ENCODE measurements at regions not wholly inside any gene's neighbourhood (a gene's known extent, or its start where the extent isn't known, plus 50 kb on each side); places are given as distances from the start of the nearest gene placed in this dataset.

DNA sequence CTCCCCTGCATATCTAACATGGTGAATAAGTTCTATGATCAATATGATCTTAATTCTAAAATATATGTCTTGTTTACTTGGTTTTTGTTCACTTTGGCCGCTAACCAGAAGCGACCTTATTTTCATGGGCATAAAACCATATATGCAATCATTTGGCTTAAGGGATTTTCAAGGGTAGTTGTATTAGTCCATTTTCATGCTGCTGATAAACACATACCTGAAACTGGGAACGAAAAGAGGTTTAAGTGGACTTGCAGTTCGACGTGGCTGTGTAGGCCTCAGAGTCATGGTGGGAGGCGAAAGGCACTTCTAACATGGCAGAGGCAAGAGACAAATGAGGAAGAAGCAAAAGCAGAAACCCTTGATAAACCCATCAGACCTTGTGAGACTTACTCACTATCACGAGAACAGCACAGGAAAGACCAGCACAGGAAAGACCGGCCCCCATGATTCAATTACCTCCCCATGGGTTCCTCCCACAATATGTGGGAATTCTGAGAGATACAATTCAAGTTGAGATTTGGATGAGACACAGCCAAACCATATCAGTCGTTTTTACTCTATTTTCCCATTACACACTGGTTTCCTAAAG lies 114.3 kb upstream of the CPEB2 start (continued):
- TF ChIP-seq, protein P1, sequence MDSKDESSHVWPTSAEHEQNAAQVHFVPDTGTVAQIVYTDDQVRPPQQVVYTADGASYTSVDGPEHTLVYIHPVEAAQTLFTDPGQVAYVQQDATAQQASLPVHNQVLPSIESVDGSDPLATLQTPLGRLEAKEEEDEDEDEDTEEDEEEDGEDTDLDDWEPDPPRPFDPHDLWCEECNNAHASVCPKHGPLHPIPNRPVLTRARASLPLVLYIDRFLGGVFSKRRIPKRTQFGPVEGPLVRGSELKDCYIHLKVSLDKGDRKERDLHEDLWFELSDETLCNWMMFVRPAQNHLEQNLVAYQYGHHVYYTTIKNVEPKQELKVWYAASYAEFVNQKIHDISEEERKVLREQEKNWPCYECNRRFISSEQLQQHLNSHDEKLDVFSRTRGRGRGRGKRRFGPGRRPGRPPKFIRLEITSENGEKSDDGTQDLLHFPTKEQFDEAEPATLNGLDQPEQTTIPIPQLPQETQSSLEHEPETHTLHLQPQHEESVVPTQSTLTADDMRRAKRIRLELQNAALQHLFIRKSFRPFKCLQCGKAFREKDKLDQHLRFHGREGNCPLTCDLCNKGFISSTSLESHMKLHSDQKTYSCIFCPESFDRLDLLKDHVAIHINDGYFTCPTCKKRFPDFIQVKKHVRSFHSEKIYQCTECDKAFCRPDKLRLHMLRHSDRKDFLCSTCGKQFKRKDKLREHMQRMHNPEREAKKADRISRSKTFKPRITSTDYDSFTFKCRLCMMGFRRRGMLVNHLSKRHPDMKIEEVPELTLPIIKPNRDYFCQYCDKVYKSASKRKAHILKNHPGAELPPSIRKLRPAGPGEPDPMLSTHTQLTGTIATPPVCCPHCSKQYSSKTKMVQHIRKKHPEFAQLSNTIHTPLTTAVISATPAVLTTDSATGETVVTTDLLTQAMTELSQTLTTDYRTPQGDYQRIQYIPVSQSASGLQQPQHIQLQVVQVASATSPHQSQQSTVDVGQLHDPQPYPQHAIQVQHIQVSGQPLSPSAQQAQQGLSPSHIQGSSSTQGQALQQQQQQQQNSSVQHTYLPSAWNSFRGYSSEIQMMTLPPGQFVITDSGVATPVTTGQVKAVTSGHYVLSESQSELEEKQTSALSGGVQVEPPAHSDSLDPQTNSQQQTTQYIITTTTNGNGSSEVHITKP (tag by site-specific recombination; IDR thresholded peaks at IDR 0.05), result no peak

DNA sequence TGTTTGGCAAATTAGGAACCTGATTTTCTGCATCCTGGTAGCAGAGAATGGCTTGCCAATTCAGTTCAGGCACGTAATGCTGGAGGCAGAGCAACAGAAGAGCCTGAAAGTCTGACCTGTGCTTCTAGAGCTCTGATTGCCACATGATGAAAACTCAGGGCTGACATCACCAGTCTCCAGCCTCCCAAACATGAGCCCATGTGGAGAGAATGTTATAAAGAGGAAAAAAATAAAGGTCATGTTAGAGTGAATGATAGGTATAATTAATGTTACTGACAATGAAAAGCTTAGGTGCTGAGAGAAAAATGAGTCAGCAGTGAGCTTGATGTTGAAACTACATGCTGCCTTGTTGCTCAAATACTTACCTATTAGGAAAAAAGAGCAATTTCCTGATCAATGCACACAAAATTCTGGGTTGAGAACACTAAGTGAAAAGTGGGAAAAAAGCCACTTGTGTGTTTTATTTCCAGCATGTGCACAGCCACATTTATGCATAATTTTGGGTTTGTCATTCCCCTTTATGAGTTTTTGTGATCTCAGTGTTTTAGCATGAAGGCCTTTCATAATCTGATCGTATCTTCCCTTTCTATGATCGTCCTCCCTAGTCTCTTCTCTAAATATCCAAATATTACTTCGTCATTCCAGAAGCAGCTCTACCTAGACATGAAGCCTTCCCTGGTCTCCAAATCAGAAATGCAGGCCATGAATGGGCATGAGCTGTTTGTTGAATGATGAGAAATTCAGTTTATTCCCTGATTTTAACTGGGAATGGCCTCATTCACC lies 113.3 kb upstream of the CPEB2 start:
- POLR2A ChIA-PET, result no interaction called here
- Histone ChIP-seq H3K4me1 (ENCODE audit: control insufficient read depth, insufficient read depth, low read length) (no peaks in the 10 kb centered on the region), H3K27ac (ENCODE audit: extremely low read depth, low read depth, low read length) (no peak overlapping the region), H3K36me3 (ENCODE audit: control insufficient read depth in 2 of 2, insufficient read depth in 1 of 2, low read length in 2 of 2) (no peaks in the 10 kb centered on the region), H3K4me3 (ENCODE audit: low read depth, low read length) (no peak overlapping the region), H3K9me3 (ENCODE audit: control insufficient read depth, insufficient read depth, low read depth, low read length) (no peaks in the 10 kb centered on the region)
- CTCF ChIA-PET, result interaction anchor here (0.6 kb wide), 1 partner anchor 791 kb away, joined by 4 read pairs; no protein-coding TSS in a partner anchor
- TF ChIP-seq, protein P2, sequence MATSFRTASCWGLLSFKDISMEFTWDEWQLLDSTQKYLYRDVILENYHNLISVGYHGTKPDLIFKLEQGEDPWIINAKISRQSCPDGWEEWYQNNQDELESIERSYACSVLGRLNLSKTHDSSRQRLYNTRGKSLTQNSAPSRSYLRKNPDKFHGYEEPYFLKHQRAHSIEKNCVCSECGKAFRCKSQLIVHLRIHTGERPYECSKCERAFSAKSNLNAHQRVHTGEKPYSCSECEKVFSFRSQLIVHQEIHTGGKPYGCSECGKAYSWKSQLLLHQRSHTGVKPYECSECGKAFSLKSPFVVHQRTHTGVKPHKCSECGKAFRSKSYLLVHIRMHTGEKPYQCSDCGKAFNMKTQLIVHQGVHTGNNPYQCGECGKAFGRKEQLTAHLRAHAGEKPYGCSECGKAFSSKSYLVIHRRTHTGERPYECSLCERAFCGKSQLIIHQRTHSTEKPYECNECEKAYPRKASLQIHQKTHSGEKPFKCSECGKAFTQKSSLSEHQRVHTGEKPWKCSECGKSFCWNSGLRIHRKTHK (tag by site-specific recombination; IDR thresholded peaks at IDR 0.05), result no peak

DNA sequence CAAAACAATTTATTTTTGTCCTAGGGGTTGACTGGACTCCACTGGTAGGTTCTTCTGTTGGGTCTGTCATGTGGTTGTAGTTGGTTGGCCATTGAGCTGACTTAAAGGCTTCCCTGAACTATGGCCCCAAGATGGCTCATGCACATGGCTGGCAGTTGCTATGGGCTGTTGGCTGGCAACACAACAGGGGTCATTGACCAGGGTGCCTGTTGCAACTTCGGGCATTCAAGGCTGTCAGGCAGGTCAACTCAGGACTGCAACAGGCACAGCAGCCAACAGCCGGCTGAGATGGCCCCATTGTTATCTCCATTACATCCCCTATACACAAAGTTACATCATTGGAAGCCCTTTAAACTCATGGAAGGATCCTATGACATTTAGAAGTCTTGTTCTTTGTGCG lies 109.7 kb upstream of the CPEB2 start:
- H3K9me3 ChIP-seq (ENCODE audit: control insufficient read depth, insufficient read depth, low read depth, low read length), result no peaks in the 10 kb centered on the region
- ChIA-PET POLR2A (no interaction called here), CTCF (no interaction called here)
- H3K4me3 ChIP-seq (ENCODE audit: low read depth, low read length), result no peak overlapping the region
- no peak overlapping the region for H3K27ac ChIP-seq (ENCODE audit: extremely low read depth, low read depth, low read length)
- TF ChIP-seq ZNF660 (tag by site-specific recombination; IDR thresholded peaks at IDR 0.05), result no peak
- TF ChIP-seq ZNF10 (tag by site-specific recombination; IDR thresholded peaks at IDR 0.05), result no peak
- no peak for TF ChIP-seq ZNF221 (tag by site-specific recombination; IDR thresholded peaks at IDR 0.05; ENCODE audit: borderline replicate concordance)
- TF ChIP-seq ZNF664 (tag by site-specific recombination; IDR thresholded peaks at IDR 0.05), result no peak
- TF ChIP-seq ZNF214 (tag by site-specific recombination; IDR thresholded peaks at IDR 0.05; ENCODE audit: borderline replicate concordance), result no peak
- TF ChIP-seq, protein P3, sequence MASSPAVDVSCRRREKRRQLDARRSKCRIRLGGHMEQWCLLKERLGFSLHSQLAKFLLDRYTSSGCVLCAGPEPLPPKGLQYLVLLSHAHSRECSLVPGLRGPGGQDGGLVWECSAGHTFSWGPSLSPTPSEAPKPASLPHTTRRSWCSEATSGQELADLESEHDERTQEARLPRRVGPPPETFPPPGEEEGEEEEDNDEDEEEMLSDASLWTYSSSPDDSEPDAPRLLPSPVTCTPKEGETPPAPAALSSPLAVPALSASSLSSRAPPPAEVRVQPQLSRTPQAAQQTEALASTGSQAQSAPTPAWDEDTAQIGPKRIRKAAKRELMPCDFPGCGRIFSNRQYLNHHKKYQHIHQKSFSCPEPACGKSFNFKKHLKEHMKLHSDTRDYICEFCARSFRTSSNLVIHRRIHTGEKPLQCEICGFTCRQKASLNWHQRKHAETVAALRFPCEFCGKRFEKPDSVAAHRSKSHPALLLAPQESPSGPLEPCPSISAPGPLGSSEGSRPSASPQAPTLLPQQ (tag by site-specific recombination; IDR thresholded peaks at IDR 0.05), result no peak
- TF ChIP-seq OSR2 (tag by site-specific recombination; IDR thresholded peaks at IDR 0.05), result no peak
- TF ChIP-seq WT1 (tag by site-specific recombination; IDR thresholded peaks at IDR 0.05), result no peak
- no peak for TF ChIP-seq ZNF571 (tag by site-specific recombination; IDR thresholded peaks at IDR 0.05)
- no peak for TF ChIP-seq ZNF175 (tag by site-specific recombination; IDR thresholded peaks at IDR 0.05)
- no peak for TF ChIP-seq ZNF677 (tag by site-specific recombination; IDR thresholded peaks at IDR 0.05)
- TF ChIP-seq ZNF354C (tag by site-specific recombination; IDR thresholded peaks at IDR 0.05; ENCODE audit: borderline replicate concordance, low read depth), result no peak
- TF ChIP-seq, protein P4, sequence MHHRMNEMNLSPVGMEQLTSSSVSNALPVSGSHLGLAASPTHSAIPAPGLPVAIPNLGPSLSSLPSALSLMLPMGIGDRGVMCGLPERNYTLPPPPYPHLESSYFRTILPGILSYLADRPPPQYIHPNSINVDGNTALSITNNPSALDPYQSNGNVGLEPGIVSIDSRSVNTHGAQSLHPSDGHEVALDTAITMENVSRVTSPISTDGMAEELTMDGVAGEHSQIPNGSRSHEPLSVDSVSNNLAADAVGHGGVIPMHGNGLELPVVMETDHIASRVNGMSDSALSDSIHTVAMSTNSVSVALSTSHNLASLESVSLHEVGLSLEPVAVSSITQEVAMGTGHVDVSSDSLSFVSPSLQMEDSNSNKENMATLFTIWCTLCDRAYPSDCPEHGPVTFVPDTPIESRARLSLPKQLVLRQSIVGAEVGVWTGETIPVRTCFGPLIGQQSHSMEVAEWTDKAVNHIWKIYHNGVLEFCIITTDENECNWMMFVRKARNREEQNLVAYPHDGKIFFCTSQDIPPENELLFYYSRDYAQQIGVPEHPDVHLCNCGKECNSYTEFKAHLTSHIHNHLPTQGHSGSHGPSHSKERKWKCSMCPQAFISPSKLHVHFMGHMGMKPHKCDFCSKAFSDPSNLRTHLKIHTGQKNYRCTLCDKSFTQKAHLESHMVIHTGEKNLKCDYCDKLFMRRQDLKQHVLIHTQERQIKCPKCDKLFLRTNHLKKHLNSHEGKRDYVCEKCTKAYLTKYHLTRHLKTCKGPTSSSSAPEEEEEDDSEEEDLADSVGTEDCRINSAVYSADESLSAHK (tag by site-specific recombination; IDR thresholded peaks at IDR 0.05), result no peak
- no peak for TF ChIP-seq ZNF776 (tag by site-specific recombination; IDR thresholded peaks at IDR 0.05; ENCODE audit: borderline replicate concordance)
- no peak for TF ChIP-seq ZNF529 (tag by site-specific recombination; IDR thresholded peaks at IDR 0.05; ENCODE audit: insufficient replicate concordance)
- TF ChIP-seq ZNF239 (tag by site-specific recombination; IDR thresholded peaks at IDR 0.05), result no peak
- TF ChIP-seq, protein P5, sequence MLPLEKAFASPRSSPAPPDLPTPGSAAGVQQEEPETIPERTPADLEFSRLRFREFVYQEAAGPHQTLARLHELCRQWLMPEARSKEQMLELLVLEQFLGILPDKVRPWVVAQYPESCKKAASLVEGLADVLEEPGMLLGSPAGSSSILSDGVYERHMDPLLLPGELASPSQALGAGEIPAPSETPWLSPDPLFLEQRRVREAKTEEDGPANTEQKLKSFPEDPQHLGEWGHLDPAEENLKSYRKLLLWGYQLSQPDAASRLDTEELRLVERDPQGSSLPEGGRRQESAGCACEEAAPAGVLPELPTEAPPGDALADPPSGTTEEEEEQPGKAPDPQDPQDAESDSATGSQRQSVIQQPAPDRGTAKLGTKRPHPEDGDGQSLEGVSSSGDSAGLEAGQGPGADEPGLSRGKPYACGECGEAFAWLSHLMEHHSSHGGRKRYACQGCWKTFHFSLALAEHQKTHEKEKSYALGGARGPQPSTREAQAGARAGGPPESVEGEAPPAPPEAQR (tag by site-specific recombination; IDR thresholded peaks at IDR 0.05), result no peak
- H3K4me1 ChIP-seq (ENCODE audit: control insufficient read depth, insufficient read depth, low read length), result no peaks in the 10 kb centered on the region
- H3K36me3 ChIP-seq (ENCODE audit: control insufficient read depth in 2 of 2, insufficient read depth in 1 of 2, low read length in 2 of 2), result no peaks in the 10 kb centered on the region

Data from HEK293 (cell line).